ENCODE measurements at regions not wholly inside any gene's neighbourhood (a gene's known extent, or its start where the extent isn't known, plus 50 kb on each side); places are given as distances from the start of the nearest gene placed in this dataset.
"Not testable (repeated sequence)": the region's sequence is repeated elsewhere in the genome, so short reads cannot be mapped to it uniquely, and the experiment has no call there.

- DNase-seq: no peak
Measured at GRCh38 chr16:55073830-55074229, 143.2 kb downstream of the IRX5 start.

GRCh38 chr16:55075208-55075607 lies 144.5 kb downstream of the IRX5 start:
- DNase-seq: not testable (repeated sequence)

- no peak for DNase-seq
Measured at GRCh38 chr16:55076053-55076452, 145.4 kb downstream of the IRX5 start.

- no peak for DNase-seq
Measured at GRCh38 chr16:55077266-55077665, 146.6 kb downstream of the IRX5 start.

- no peak for DNase-seq
Measured at GRCh38 chr16:55078153-55078552, 147.5 kb downstream of the IRX5 start.

GRCh38 chr16:55078699-55079410 lies 148.2 kb downstream of the IRX5 start:
- peak; percentile 61 for DNase-seq

GRCh38 chr16:55081622-55082590 lies 151.2 kb downstream of the IRX5 start:
- no peak for DNase-seq

GRCh38 chr16:55082591-55082976 lies 151.9 kb downstream of the IRX5 start:
- DNase-seq: no peak

- no peak for DNase-seq
Measured at GRCh38 chr16:55083052-55083451, 152.4 kb downstream of the IRX5 start.

- no peak for DNase-seq
Measured at GRCh38 chr16:55088098-55088497, 157.4 kb downstream of the IRX5 start.

GRCh38 chr16:55089600-55089999 lies 158.9 kb downstream of the IRX5 start:
- no peak for DNase-seq

GRCh38 chr16:55091213-55091870 lies 160.7 kb downstream of the IRX5 start:
- DNase-seq: no peak

- DNase-seq: no peak
Measured at GRCh38 chr16:55091871-55092230, 161.2 kb downstream of the IRX5 start.

GRCh38 chr16:55100100-55100499 lies 169.4 kb downstream of the IRX5 start:
- no peak for DNase-seq

GRCh38 chr16:55101026-55101425 lies 170.4 kb downstream of the IRX5 start:
- peak; percentile 34 for DNase-seq

- DNase-seq: no peak
Measured at GRCh38 chr16:55102077-55102476, 171.4 kb downstream of the IRX5 start.

- peak; percentile 41 for DNase-seq
Measured at GRCh38 chr16:55102531-55102930, 171.9 kb downstream of the IRX5 start.

GRCh38 chr16:55107851-55108250 lies 177.2 kb downstream of the IRX5 start:
- no peak for DNase-seq

GRCh38 chr16:55113210-55113609 lies 182.5 kb downstream of the IRX5 start:
- no peak for DNase-seq

- no peak for DNase-seq
Measured at GRCh38 chr16:55115506-55115905, 184.8 kb downstream of the IRX5 start.

- peak; percentile 50 for DNase-seq
Measured at GRCh38 chr16:55116165-55116920, 185.7 kb downstream of the IRX5 start.

- DNase-seq: peak; percentile 57
Measured at GRCh38 chr16:55118701-55119260, 188.1 kb downstream of the IRX5 start.

Measured in right hindlimb (tissue), 1 donor.